ENCODE measurements at regions not wholly inside any gene's neighbourhood (a gene's known extent, or its start where the extent isn't known, plus 50 kb on each side); places are given as distances from the start of the nearest gene placed in this dataset.
A peak's percentile ranks its signal among the peaks of the same experiment; 100 is the strongest.
"Not testable (repeated sequence)": the region's sequence is repeated elsewhere in the genome, so short reads cannot be mapped to it uniquely, and the experiment has no call there.

DNA sequence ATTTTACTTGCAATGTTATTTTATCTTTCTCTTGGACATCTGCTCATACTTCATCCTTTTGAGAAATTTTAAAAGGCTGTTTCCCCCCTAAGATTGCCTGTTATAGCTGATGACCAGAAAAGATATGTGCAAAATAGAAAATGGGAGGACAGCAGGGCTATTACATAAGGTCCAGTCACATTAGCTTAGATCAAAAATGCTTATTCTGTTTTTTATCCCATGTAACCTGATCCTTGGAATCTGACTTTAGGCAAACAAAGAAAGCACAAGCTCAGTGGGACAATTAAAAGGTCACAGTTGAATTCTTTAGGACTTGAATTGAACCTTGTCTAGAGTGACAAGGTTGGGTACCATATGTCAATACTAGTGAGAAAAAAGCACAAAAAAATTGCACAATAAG lies 65.1 kb upstream of the TRHDE start:
- DNase-seq (ENCODE audit: low read depth): peak; percentile 5

GRCh38 chr12:72207486-72208409 lies 64.4 kb upstream of the TRHDE start:
- no peaks in the 10 kb centered on the region for H3K9me3 ChIP-seq (ENCODE audit: control insufficient read depth, low read length)
- no peaks in the 10 kb centered on the region for H3K4me1 ChIP-seq (ENCODE audit: control insufficient read depth, insufficient read depth, low read length)
- H3K4me3 ChIP-seq (ENCODE audit: low read length): no peak overlapping the region
- DNase-seq (ENCODE audit: low read depth): no peak
- H3K9ac ChIP-seq (ENCODE audit: low read length): no peak overlapping the region
- H3K27me3 ChIP-seq (replicated peaks; ENCODE audit: control insufficient read depth, insufficient read depth, low read length): no peaks in the 10 kb centered on the region
- H3K36me3 ChIP-seq (ENCODE audit: control insufficient read depth, insufficient read depth, low read length, severe bottlenecking): no peaks in the 10 kb centered on the region

More for the DNA sequence above, 65.1 kb upstream of the TRHDE start:
- Histone ChIP-seq H3K4me3 (ENCODE audit: low read length) (no peak overlapping the region), H3K9me3 (ENCODE audit: control insufficient read depth, low read length) (no peaks in the 10 kb centered on the region), H3K4me1 (ENCODE audit: control insufficient read depth, insufficient read depth, low read length) (no peaks in the 10 kb centered on the region), H3K36me3 (ENCODE audit: control insufficient read depth, insufficient read depth, low read length, severe bottlenecking) (no peaks in the 10 kb centered on the region), H3K27me3 (replicated peaks; ENCODE audit: control insufficient read depth, insufficient read depth, low read length) (no peaks in the 10 kb centered on the region), H3K9ac (ENCODE audit: low read length) (no peak overlapping the region)

DNA sequence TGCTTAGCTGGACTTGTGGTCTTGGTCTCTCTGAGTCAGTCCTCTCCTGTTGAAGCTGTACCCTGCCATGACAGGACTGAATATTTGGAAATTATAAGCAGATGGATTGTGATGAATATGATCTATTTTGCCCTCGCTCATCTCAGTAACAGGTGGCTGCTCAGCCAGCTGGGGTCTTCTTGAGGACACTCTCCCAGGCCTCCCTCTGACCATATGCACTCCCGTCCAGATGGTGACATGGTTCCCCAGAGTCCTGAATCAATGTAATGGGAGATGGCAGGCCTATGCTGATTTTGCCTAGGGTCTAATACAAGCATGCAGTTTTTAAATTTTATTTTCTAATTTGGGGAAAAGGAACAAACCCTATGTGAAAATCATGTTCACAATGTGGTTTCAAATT lies 63.1 kb upstream of the TRHDE start:
- no peaks in the 10 kb centered on the region for H3K36me3 ChIP-seq (ENCODE audit: control insufficient read depth, insufficient read depth, low read length, severe bottlenecking)
- H3K9ac ChIP-seq (ENCODE audit: low read length): no peak overlapping the region
- no peak for DNase-seq (ENCODE audit: low read depth)
- no peaks in the 10 kb centered on the region for H3K9me3 ChIP-seq (ENCODE audit: control insufficient read depth, low read length)
- H3K27me3 ChIP-seq (replicated peaks; ENCODE audit: control insufficient read depth, insufficient read depth, low read length): no peaks in the 10 kb centered on the region
- peaks cover 1% of the 10 kb centered on the region for H3K4me1 ChIP-seq (ENCODE audit: control insufficient read depth, insufficient read depth, low read length)
- no peak overlapping the region for H3K4me3 ChIP-seq (ENCODE audit: low read length)

GRCh38 chr12:72214163-72214562 lies 58.0 kb upstream of the TRHDE start:
- DNase-seq (ENCODE audit: low read depth): peak; percentile 12
- H3K9me3 ChIP-seq (ENCODE audit: control insufficient read depth, low read length): no peaks in the 10 kb centered on the region
- H3K27me3 ChIP-seq (replicated peaks; ENCODE audit: control insufficient read depth, insufficient read depth, low read length): no peaks in the 10 kb centered on the region
- no peak overlapping the region for H3K9ac ChIP-seq (ENCODE audit: low read length)
- H3K36me3 ChIP-seq (ENCODE audit: control insufficient read depth, insufficient read depth, low read length, severe bottlenecking): no peaks in the 10 kb centered on the region
- no peak overlapping the region for H3K4me3 ChIP-seq (ENCODE audit: low read length)
- peaks cover 4% of the 10 kb centered on the region for H3K4me1 ChIP-seq (ENCODE audit: control insufficient read depth, insufficient read depth, low read length)

DNA sequence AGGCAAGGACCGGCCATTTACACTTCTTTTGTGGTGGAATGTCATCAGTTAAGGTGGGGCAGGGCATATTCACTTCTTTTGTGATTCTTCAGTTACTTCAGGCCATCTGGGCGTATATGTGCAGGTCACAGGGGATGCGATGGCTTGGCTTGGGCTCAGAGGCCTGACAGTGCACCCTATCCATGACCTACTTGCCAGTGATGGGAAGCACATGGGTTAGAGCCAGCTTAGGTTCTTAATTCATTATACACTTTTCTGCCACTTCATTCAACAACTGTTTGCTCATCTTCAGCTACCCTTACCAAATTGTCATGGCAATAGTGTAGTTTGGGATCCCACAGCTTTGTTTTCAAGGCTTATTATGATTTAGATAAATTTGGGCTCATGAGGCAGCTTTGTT lies 56.9 kb upstream of the TRHDE start:
- not testable (repeated sequence) for H3K36me3 ChIP-seq (ENCODE audit: control insufficient read depth, insufficient read depth, low read length, severe bottlenecking); H3K9me3 ChIP-seq (ENCODE audit: control insufficient read depth, low read length); DNase-seq (ENCODE audit: low read depth); H3K4me1 ChIP-seq (ENCODE audit: control insufficient read depth, insufficient read depth, low read length); H3K27me3 ChIP-seq (replicated peaks; ENCODE audit: control insufficient read depth, insufficient read depth, low read length); H3K9ac ChIP-seq (ENCODE audit: low read length); H3K4me3 ChIP-seq (ENCODE audit: low read length)

GRCh38 chr12:72219937-72220336 lies 52.2 kb upstream of the TRHDE start:
- H3K4me3 ChIP-seq (ENCODE audit: low read length): no peak overlapping the region
- no peak overlapping the region for H3K9ac ChIP-seq (ENCODE audit: low read length)
- no peaks in the 10 kb centered on the region for H3K27me3 ChIP-seq (replicated peaks; ENCODE audit: control insufficient read depth, insufficient read depth, low read length)
- DNase-seq (ENCODE audit: low read depth): no peak
- H3K9me3 ChIP-seq (ENCODE audit: control insufficient read depth, low read length): no peaks in the 10 kb centered on the region
- H3K4me1 ChIP-seq (ENCODE audit: control insufficient read depth, insufficient read depth, low read length): no peaks in the 10 kb centered on the region
- H3K36me3 ChIP-seq (ENCODE audit: control insufficient read depth, insufficient read depth, low read length, severe bottlenecking): no peaks in the 10 kb centered on the region

All from adipocyte (in vitro differentiated cells).